Keratinocyte (primary cell): ENCODE measurements at regions not wholly inside any gene's neighbourhood (a gene's known extent, or its start where the extent isn't known, plus 50 kb on each side); places are given as distances from the start of the nearest gene placed in this dataset.

Source experiments
- DNase-seq: peaks from one replicate; pipeline ENCODE4 v3.0.0-alpha.2; 2011; ENCODE audit warnings: low read depth, missing footprints, low spot score
- FAIRE-seq: peaks from 2 replicates; lab custom pipeline; 2011; peaks lifted over from hg19 to GRCh38; lab: Jason Lieb, UNC
- H2AFZ ChIP-seq: 2 replicates; pipeline ENCODE4 v1.6.0; 2012; ENCODE audit warnings: low read length, control low read depth, inconsistent platforms; ENCODE audit not compliant: control insufficient read depth
- H3K27ac ChIP-seq: 2 replicates; pipeline ENCODE4 v1.5.1; 2011; ENCODE audit warnings: low read length; ENCODE audit not compliant: control insufficient read depth, insufficient read depth
- H3K27me3 ChIP-seq: 3 replicates; pipeline ENCODE4 v1.6.0; 2011; ENCODE audit warnings: low read length; ENCODE audit not compliant: control insufficient read depth, insufficient read depth; ENCODE audit errors: extremely low read depth
- H3K36me3 ChIP-seq, 2 experiments: 2 replicates in 1 of 2; 3 replicates in 1 of 2; pipeline ENCODE4 v1.5.1; 2011; ENCODE audit warnings: low read length in 2 of 2, mild to moderate bottlenecking in 1 of 2; ENCODE audit not compliant: control insufficient read depth in 2 of 2, insufficient read depth in 2 of 2; ENCODE audit errors: extremely low read depth in 1 of 2
- H3K4me1 ChIP-seq: 3 replicates; pipeline ENCODE4 v1.5.1; 2011; ENCODE audit warnings: low read length; ENCODE audit not compliant: control insufficient read depth, insufficient read depth; ENCODE audit errors: extremely low read depth
- H3K4me2 ChIP-seq: 3 replicates; pipeline ENCODE4 v1.6.0; 2011; ENCODE audit warnings: low read depth, low read length; ENCODE audit not compliant: control insufficient read depth, insufficient read depth; ENCODE audit errors: extremely low read depth
- H3K4me3 ChIP-seq, 3 experiments: fragments of 200-600 bp in 1 of 3; sonication (generic) in 1 of 3; 2 replicates in 2 of 3; 3 replicates in 1 of 3; pipeline ENCODE4 v1.5.1; 2011 to 2016; ENCODE audit warnings: low read length in 3 of 3, mild to moderate bottlenecking in 3 of 3, control low read depth in 2 of 3, inconsistent platforms in 1 of 3, low read depth in 1 of 3, mixed read lengths in 1 of 3, mixed run types in 1 of 3, moderate library complexity in 1 of 3; ENCODE audit not compliant: control insufficient read depth in 2 of 3, insufficient read depth in 2 of 3; ENCODE audit errors: extremely low read depth in 1 of 3
- H3K79me2 ChIP-seq: 2 replicates; pipeline ENCODE4 v1.6.0; 2012; ENCODE audit warnings: low read length; ENCODE audit not compliant: control insufficient read depth, insufficient read depth
- H3K9ac ChIP-seq: 3 replicates; pipeline ENCODE4 v1.6.0; 2011; ENCODE audit warnings: low read length; ENCODE audit not compliant: control insufficient read depth, insufficient read depth; ENCODE audit errors: extremely low read depth
- H3K9me1 ChIP-seq: 3 replicates; pipeline ENCODE4 v1.6.0; 2011; ENCODE audit warnings: low read length; ENCODE audit not compliant: control insufficient read depth, insufficient read depth; ENCODE audit errors: extremely low read depth
- H3K9me3 ChIP-seq: 2 replicates; pipeline ENCODE4 v1.5.1; 2012; ENCODE audit warnings: low read depth, low read length; ENCODE audit not compliant: control insufficient read depth
- H4K20me1 ChIP-seq: 3 replicates; pipeline ENCODE4 v1.6.0; 2011; ENCODE audit warnings: low read length; ENCODE audit not compliant: control insufficient read depth, insufficient read depth; ENCODE audit errors: extremely low read depth
- CTCF ChIP-seq, 3 experiments: IDR thresholded peaks in 1 of 3; conservative IDR thresholded peaks in 1 of 3; optimal IDR thresholded peaks in 1 of 3; 2 replicates in 2 of 3; 3 replicates in 1 of 3; pipeline versions ENCODE3 to v1.5.1; 2011; ENCODE audit warnings: low read length in 3 of 3, mild to moderate bottlenecking in 3 of 3, moderate library complexity in 2 of 3, control low read depth in 1 of 3, inconsistent platforms in 1 of 3; ENCODE audit not compliant: insufficient read depth in 2 of 3; ENCODE audit errors: extremely low read depth in 1 of 3
- EZH2 ChIP-seq: IDR thresholded peaks from one replicate; pipeline ENCODE4 v1.6.1; 2012; ENCODE audit warnings: inconsistent platforms, mild to moderate bottlenecking, low read length, moderate library complexity
- dilution Hi-C: fragments of 300-500 bp; cut with MboI; formaldehyde crosslinking; loops from one replicate; pipeline ENCODE4 v1.7.0; 2020; ENCODE audit warnings: low sequenced_read_pairs; ENCODE audit not compliant: extremely low pct_ligation_motif_present

DNA sequence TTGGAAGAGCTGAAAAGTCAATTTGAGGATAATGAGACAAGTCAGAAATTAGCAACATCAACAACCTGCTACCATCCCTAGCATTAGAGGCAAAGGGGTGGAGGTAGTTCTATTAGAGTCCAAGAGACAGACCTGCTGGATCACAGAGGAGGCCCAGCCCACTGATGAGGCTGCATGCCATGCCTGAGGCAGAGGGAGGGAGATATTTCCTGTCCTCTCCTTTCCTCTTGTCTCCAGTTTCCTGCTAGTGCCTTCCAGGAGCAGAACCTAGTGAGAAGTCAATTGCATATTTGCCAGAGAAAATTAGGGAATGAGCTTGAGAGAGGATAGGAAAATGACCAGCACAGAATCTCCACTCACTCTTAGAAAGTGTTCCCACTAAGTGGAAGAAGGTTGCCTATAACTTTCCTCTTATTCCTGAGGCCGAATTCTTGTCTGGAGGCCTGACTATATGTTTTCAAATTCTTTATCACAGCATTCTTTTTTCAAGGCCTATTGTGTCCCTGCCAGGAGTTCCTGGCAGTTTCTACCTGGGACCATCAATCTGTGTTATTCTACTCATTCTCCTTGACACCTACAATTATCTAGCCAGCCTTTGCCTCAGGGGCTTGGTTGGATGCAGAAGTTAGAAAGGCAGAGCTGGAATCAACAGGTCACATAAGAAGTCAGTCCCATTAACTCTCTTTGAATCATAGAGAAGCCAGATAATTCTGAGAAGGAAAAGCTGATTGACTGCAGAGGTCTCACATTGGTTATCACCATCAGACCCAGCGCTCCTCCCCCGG lies 121.9 kb downstream of the EMP1 start:
- Histone ChIP-seq H2AFZ (no peak overlapping the region), H3K79me2 (no peaks in the 10 kb centered on the region), H3K9me3 (no peaks in the 10 kb centered on the region), H3K27me3 (no peaks in the 10 kb centered on the region), H3K4me2 (no peak overlapping the region), H3K9me1 (no peaks in the 10 kb centered on the region), H3K4me1 (no peaks in the 10 kb centered on the region), H3K4me3 (no peak overlapping the region), H3K9ac (no peak overlapping the region), H3K36me3 (no peaks in the 10 kb centered on the region), H4K20me1 (no peaks in the 10 kb centered on the region), H3K27ac (no peak overlapping the region)
- FAIRE-seq (no peak), DNase-seq (no peak)
- dilution Hi-C loops, result no loop called here
- no peak for TF ChIP-seq EZH2
- TF ChIP-seq CTCF (optimal IDR thresholded peaks at IDR 0.05 in 1 of 3, IDR thresholded peaks at IDR 0.05 in 1 of 3, conservative IDR thresholded peaks at IDR 0.05 in 1 of 3; ENCODE audit: extremely low read depth in 1 of 3, insufficient read depth in 2 of 3, low read length in 3 of 3), result no peak

DNA sequence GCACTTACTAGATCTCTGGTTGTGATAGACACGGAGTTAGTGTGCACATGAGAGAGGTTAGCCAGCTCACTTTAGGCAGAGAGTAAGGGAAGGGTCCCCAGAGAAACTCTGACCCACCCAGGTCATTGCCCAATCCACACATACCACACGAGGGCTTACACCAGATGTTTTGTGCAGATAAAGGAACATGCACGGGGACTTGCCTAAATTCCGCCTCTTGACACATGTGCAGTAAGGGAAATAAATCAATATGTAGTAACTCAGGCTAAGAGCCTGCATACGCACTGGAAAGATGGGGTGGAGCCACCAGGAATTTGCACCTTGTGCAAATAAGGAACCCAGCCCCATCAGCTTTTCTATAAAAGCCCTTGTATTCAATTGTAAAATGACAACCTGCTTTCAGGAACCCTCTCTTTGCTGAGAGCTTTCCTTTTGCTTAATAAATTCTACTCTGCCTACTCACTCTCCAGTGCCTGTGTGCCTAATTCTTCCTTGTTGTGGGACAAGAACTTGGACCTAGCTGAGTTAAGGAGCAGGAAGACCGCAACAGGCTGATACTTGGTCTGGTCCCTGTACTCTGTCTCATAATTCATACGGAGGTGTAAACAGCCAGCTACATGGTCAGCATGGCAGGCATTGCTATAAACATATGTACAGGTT lies 120.2 kb downstream of the EMP1 start:
- Histone ChIP-seq H3K9me1 (no peaks in the 10 kb centered on the region), H3K4me3 (no peak overlapping the region), H3K27me3 (no peaks in the 10 kb centered on the region), H3K9ac (no peak overlapping the region), H3K79me2 (no peaks in the 10 kb centered on the region), H4K20me1 (no peaks in the 10 kb centered on the region), H3K27ac (no peak overlapping the region), H3K36me3 (no peaks in the 10 kb centered on the region), H2AFZ (no peak overlapping the region), H3K9me3 (no peaks in the 10 kb centered on the region), H3K4me1 (no peaks in the 10 kb centered on the region), H3K4me2 (no peak overlapping the region)
- DNase-seq, result no peak
- no peak for TF ChIP-seq CTCF (optimal IDR thresholded peaks at IDR 0.05 in 1 of 3, IDR thresholded peaks at IDR 0.05 in 1 of 3, conservative IDR thresholded peaks at IDR 0.05 in 1 of 3; ENCODE audit: extremely low read depth in 1 of 3, insufficient read depth in 2 of 3, low read length in 3 of 3)
- TF ChIP-seq EZH2, result no peak
- FAIRE-seq, result no peak
- dilution Hi-C loops, result no loop called here
